ENCODE measurements at regions not wholly inside any gene's neighbourhood (a gene's known extent, or its start where the extent isn't known, plus 50 kb on each side); places are given as distances from the start of the nearest gene placed in this dataset.
"Not testable (repeated sequence)": the region's sequence is repeated elsewhere in the genome, so short reads cannot be mapped to it uniquely, and the experiment has no call there.

DNA sequence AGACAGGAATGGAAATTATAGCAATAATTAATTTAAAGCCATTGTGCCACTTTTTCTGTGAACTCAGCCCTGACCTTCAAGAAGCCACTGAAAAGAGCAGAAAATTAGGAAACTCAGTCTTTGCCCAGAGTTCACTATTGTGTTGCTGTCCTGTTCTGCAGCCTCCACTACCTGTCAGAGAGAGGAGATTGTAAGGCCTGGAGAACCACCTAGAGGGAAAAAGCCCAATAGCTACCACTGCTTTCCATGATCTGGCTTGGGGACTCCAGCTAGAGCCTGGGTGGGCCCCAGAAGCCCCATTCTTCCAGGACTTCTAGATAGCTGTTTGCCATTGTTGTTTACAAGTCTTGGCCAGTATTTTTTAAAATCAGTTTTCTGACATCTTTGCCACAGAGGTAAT lies 176.1 kb upstream of the KLF7 start:
- Histone ChIP-seq H3K27ac (ENCODE audit: low read length) (no peak overlapping the region), H2AFZ (ENCODE audit: low read depth, low read length) (no peak overlapping the region), H3K9ac (ENCODE audit: low read length) (no peak overlapping the region), H3K36me3 (replicated peaks; ENCODE audit: low read depth, low read length) (no peaks in the 10 kb centered on the region), H3K4me2 (ENCODE audit: low read length) (no peak overlapping the region), H3K79me2 (ENCODE audit: low read length) (no peaks in the 10 kb centered on the region), H4K20me1 (ENCODE audit: insufficient read depth, low read length) (no peaks in the 10 kb centered on the region), H3K27me3 (ENCODE audit: low read depth, low read length) (no peaks in the 10 kb centered on the region), H3K4me1 (ENCODE audit: low read length) (no peaks in the 10 kb centered on the region), H3K9me3 (ENCODE audit: insufficient read depth, low read length) (no peaks in the 10 kb centered on the region), H3K4me3 (ENCODE audit: low read length) (no peak overlapping the region)
- TF ChIP-seq, protein P1, sequence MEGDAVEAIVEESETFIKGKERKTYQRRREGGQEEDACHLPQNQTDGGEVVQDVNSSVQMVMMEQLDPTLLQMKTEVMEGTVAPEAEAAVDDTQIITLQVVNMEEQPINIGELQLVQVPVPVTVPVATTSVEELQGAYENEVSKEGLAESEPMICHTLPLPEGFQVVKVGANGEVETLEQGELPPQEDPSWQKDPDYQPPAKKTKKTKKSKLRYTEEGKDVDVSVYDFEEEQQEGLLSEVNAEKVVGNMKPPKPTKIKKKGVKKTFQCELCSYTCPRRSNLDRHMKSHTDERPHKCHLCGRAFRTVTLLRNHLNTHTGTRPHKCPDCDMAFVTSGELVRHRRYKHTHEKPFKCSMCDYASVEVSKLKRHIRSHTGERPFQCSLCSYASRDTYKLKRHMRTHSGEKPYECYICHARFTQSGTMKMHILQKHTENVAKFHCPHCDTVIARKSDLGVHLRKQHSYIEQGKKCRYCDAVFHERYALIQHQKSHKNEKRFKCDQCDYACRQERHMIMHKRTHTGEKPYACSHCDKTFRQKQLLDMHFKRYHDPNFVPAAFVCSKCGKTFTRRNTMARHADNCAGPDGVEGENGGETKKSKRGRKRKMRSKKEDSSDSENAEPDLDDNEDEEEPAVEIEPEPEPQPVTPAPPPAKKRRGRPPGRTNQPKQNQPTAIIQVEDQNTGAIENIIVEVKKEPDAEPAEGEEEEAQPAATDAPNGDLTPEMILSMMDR (IDR thresholded peaks at IDR 0.05; ENCODE audit: low read depth, low read length): peak; percentile 12; the same call in 1 of the 2 replicates
- TF ChIP-seq EZH2phosphoT487 (IDR thresholded peaks at IDR 0.05; ENCODE audit: low read depth): no peak

DNA sequence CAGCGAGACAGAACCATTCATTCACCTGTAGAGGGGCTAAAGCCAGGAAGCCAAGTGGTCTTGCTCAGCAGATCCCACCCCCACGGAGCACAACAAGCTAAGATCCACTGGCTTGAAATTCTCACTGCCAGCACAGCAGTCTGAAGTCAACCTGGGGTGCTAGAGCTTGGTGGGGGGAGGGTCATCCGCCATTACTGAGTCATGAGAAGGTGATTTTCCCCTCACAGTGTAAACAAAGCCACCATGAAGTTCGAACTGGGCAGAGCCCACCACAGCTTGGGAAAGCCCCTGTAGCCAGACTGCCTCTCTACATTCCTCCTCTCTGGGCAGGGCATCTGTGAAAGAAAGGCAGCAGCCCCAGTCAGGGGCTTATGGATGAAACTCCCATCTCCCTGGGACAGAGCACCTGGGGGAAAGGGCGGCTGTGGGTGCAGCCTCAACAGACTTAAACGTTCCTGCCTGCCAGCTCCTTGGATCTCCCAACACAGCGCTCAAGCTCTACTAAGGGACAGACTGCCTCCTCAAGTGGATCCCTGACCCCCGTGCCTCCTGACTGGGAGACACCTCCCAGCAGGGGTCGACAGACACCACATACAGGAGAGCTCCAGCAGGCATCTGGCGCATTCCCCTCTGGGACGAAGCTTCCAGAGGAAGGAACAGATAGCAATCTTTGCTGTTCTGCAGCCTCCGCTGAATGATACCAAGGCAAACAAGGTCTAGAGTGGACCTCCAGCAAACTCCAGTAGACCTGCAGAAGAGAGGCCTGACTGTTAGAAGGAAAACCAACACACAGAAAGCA lies 179.0 kb upstream of the KLF7 start:
- H2AFZ ChIP-seq (ENCODE audit: low read depth, low read length); H3K27ac ChIP-seq (ENCODE audit: low read length); H3K79me2 ChIP-seq (ENCODE audit: low read length); H3K36me3 ChIP-seq (replicated peaks; ENCODE audit: low read depth, low read length); H3K4me2 ChIP-seq (ENCODE audit: low read length); H3K9me3 ChIP-seq (ENCODE audit: insufficient read depth, low read length); H3K27me3 ChIP-seq (ENCODE audit: low read depth, low read length); H3K9ac ChIP-seq (ENCODE audit: low read length); H3K4me3 ChIP-seq (ENCODE audit: low read length); H3K4me1 ChIP-seq (ENCODE audit: low read length); H4K20me1 ChIP-seq (ENCODE audit: insufficient read depth, low read length): not testable (repeated sequence)

DNA sequence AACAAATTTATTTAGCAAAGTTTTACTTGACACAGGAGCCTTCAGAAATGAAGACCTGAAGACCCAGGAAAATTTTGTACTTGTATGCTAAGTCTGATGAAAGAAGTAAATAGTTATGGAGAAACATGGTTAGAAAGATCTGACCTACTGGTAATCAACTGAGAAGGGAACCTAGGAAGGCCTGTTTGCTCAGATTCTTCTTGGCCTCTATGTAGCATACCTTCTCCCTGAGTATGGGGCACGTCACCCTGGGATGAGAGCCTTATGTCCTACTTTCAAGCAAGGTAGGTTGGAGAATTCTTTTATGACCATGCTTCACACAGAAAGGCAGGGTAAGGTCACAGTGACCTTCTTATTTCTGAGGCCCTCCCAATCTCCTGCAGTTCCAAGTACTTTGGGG lies 178.6 kb upstream of the CREB1 start:
- H3K9ac ChIP-seq (ENCODE audit: low read length): no peak overlapping the region
- TF ChIP-seq, protein P1 (IDR thresholded peaks at IDR 0.05; ENCODE audit: low read depth, low read length): no peak
- no peak for TF ChIP-seq EZH2phosphoT487 (IDR thresholded peaks at IDR 0.05; ENCODE audit: low read depth)
- H3K27ac ChIP-seq (ENCODE audit: low read length): no peak overlapping the region
- no peaks in the 10 kb centered on the region for H3K9me3 ChIP-seq (ENCODE audit: insufficient read depth, low read length)
- no peaks in the 10 kb centered on the region for H3K27me3 ChIP-seq (ENCODE audit: low read depth, low read length)
- H4K20me1 ChIP-seq (ENCODE audit: insufficient read depth, low read length): no peaks in the 10 kb centered on the region
- H3K4me3 ChIP-seq (ENCODE audit: low read length): no peak overlapping the region
- no peak overlapping the region for H2AFZ ChIP-seq (ENCODE audit: low read depth, low read length)
- H3K4me1 ChIP-seq (ENCODE audit: low read length): no peaks in the 10 kb centered on the region
- no peak overlapping the region for H3K4me2 ChIP-seq (ENCODE audit: low read length)
- H3K36me3 ChIP-seq (replicated peaks; ENCODE audit: low read depth, low read length): no peaks in the 10 kb centered on the region
- no peaks in the 10 kb centered on the region for H3K79me2 ChIP-seq (ENCODE audit: low read length)

DNA sequence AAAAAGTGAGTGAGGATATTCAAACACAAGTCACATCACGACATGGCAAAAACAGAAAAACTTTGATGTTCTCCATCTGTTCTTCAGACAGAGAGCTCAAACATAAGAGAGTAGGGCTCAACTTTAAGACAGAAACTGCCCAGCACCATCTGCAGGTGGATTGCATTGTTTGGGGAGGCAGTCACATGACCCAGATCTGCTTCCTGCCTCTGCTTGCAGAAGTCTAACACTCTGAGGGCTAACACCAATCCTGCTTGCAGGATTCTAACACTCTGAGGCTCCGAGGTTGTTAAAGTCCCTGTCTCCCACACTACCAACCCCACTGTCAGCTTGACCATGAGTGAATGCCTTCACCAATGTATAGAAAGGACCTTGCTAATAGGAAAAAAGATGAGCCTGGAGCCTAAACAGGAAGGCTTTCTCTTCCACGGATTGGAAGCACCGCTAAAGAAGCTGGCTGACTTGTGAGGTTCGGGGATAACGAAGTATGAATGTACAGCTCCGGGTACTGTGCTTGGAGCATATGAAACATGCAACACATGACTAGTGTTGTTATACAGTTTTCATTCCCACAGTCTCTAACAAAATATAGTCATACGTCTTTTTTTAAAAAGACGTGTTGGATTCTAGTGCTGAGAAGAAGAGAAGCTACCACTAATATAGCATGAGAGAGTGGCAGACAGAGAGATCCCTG lies 176.6 kb upstream of the CREB1 start:
- Histone ChIP-seq H3K9ac (ENCODE audit: low read length) (no peak overlapping the region), H3K27me3 (ENCODE audit: low read depth, low read length) (no peaks in the 10 kb centered on the region), H4K20me1 (ENCODE audit: insufficient read depth, low read length) (no peaks in the 10 kb centered on the region), H3K4me2 (ENCODE audit: low read length) (no peak overlapping the region), H3K27ac (ENCODE audit: low read length) (no peak overlapping the region), H2AFZ (ENCODE audit: low read depth, low read length) (peak overlapping the region; percentile 48; the same call in 1 of the 2 replicates), H3K4me3 (ENCODE audit: low read length) (no peak overlapping the region), H3K36me3 (replicated peaks; ENCODE audit: low read depth, low read length) (no peaks in the 10 kb centered on the region), H3K79me2 (ENCODE audit: low read length) (no peaks in the 10 kb centered on the region), H3K4me1 (ENCODE audit: low read length) (no peaks in the 10 kb centered on the region), H3K9me3 (ENCODE audit: insufficient read depth, low read length) (no peaks in the 10 kb centered on the region)
- TF ChIP-seq, protein P1 (IDR thresholded peaks at IDR 0.05; ENCODE audit: low read depth, low read length): no peak
- TF ChIP-seq EZH2phosphoT487 (IDR thresholded peaks at IDR 0.05; ENCODE audit: low read depth): no peak

Data from OCI-LY3 (cell line).